Coronary artery (tissue), 2 donors: ENCODE measurements at regions not wholly inside any gene's neighbourhood (a gene's known extent, or its start where the extent isn't known, plus 50 kb on each side); places are given as distances from the start of the nearest gene placed in this dataset.

Experiments used
- DNase-seq: peaks from one replicate; pipeline ENCODE4 v3.0.0-alpha.2; 2017; ENCODE audit warnings: low spot score
- H3K27ac ChIP-seq, 2 donors: fragments of 200-600 bp; sonication (generic); one replicate each; pipeline ENCODE4 v1.5.1; 2016 to 2019
- H3K4me3 ChIP-seq: fragments of 200-600 bp; sonication (generic); 2 replicates; pipeline ENCODE4 v1.5.1; 2016; ENCODE audit warnings: mild to moderate bottlenecking, moderate library complexity
- CTCF ChIP-seq: fragments of 200-600 bp; sonication (generic); IDR thresholded peaks from one replicate; pipeline ENCODE4 v1.5.1; 2019; ENCODE audit warnings: antibody characterized with exemption

GRCh38 chr13:74870865-74871264 lies 611.1 kb downstream of the TBC1D4 start:
- Histone ChIP-seq H3K27ac (no peak overlapping the region), H3K4me3 (no peak overlapping the region)
- no peak for TF ChIP-seq CTCF
- DNase-seq = no peak

GRCh38 chr13:74869846-74870245 lies 612.1 kb downstream of the TBC1D4 start:
- Histone ChIP-seq H3K27ac (no peak overlapping the region), H3K4me3 (no peak overlapping the region)
- no peak for TF ChIP-seq CTCF
- no peak for DNase-seq

GRCh38 chr13:74868049-74868448 lies 613.9 kb downstream of the TBC1D4 start:
- no peak for DNase-seq
- no peak overlapping the region for H3K4me3 ChIP-seq
- no peak overlapping the region for H3K27ac ChIP-seq
- no peak for TF ChIP-seq CTCF

- Histone ChIP-seq H3K4me3 (no peak overlapping the region), H3K27ac (no peak overlapping the region)
- DNase-seq = no peak
- no peak for TF ChIP-seq CTCF
These were observed 614.5 kb downstream of the TBC1D4 start for GRCh38 chr13:74867460-74867859.

- no peak for TF ChIP-seq CTCF
These were observed 615.9 kb downstream of the TBC1D4 start for GRCh38 chr13:74866101-74866500.

GRCh38 chr13:74865656-74866055 lies 616.3 kb downstream of the TBC1D4 start:
- DNase-seq = no peak
- H3K27ac ChIP-seq = no peak overlapping the region
- TF ChIP-seq CTCF = no peak
- H3K4me3 ChIP-seq = no peak overlapping the region

More at GRCh38 chr13:74866101-74866500, 615.9 kb downstream of the TBC1D4 start:
- no peak overlapping the region for H3K27ac ChIP-seq
- no peak overlapping the region for H3K4me3 ChIP-seq
- DNase-seq = no peak

- no peak for TF ChIP-seq CTCF
- H3K4me3 ChIP-seq = no peak overlapping the region
- no peak overlapping the region for H3K27ac ChIP-seq
- no peak for DNase-seq
These were observed 621.2 kb downstream of the TBC1D4 start for GRCh38 chr13:74860789-74861188.
